Astrocyte (in vitro differentiated cells and primary cell): ENCODE measurements at regions not wholly inside any gene's neighbourhood (a gene's known extent, or its start where the extent isn't known, plus 50 kb on each side); places are given as distances from the start of the nearest gene placed in this dataset.

Source experiments
- EZH2 ChIP-seq: IDR thresholded peaks from 2 replicates; pipeline ENCODE4 v1.6.1; 2012; ENCODE audit warnings: mild to moderate bottlenecking, low read length, inconsistent platforms; ENCODE audit not compliant: insufficient read depth
- TF ChIP-seq, protein P1 (sequence below): IDR thresholded peaks from 2 replicates; pipeline ENCODE4 v1.5.1; 2011; ENCODE audit warnings: low read depth, mild to moderate bottlenecking, inconsistent platforms, low read length, moderate library complexity; ENCODE audit not compliant: insufficient read depth

DNA sequence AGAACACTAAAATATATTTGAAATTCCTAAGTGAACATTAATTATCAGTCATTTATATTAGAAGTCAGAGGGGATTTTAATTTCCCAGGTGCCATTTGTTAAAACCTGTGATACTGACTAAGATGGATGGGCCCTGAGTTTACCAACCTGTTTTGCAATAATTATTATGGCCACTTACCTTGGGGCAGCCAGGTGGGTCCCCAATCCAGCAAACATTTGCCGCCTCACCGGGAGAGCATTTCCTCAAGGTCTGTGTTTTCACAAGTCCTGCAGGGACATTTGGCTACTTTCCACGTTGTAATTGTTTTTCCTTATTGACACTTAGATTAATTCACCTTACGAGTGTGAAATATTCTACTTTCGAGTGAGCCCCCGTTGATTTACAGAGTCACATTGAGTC, 251.2 kb upstream of the PPP2R2D start:
- TF ChIP-seq, protein P1, sequence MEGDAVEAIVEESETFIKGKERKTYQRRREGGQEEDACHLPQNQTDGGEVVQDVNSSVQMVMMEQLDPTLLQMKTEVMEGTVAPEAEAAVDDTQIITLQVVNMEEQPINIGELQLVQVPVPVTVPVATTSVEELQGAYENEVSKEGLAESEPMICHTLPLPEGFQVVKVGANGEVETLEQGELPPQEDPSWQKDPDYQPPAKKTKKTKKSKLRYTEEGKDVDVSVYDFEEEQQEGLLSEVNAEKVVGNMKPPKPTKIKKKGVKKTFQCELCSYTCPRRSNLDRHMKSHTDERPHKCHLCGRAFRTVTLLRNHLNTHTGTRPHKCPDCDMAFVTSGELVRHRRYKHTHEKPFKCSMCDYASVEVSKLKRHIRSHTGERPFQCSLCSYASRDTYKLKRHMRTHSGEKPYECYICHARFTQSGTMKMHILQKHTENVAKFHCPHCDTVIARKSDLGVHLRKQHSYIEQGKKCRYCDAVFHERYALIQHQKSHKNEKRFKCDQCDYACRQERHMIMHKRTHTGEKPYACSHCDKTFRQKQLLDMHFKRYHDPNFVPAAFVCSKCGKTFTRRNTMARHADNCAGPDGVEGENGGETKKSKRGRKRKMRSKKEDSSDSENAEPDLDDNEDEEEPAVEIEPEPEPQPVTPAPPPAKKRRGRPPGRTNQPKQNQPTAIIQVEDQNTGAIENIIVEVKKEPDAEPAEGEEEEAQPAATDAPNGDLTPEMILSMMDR: no peak
- TF ChIP-seq EZH2: no peak
